Stimulated activated CD4-positive, alpha-beta T cell treated with anti-CD3 and anti-CD28 coated beads, Interleukin-2, amount 100 ng/mL, for 48 hours (primary cell): ENCODE measurements at regions not wholly inside any gene's neighbourhood (a gene's known extent, or its start where the extent isn't known, plus 50 kb on each side); places are given as distances from the start of the nearest gene placed in this dataset.
"Not testable (repeated sequence)": the region's sequence is repeated elsewhere in the genome, so short reads cannot be mapped to it uniquely, and the experiment has no call there.

Experiments used
- DNase-seq, 2 donors: peaks; one replicate each; pipeline ENCODE4 v3.0.0-alpha.2; 2020

DNA sequence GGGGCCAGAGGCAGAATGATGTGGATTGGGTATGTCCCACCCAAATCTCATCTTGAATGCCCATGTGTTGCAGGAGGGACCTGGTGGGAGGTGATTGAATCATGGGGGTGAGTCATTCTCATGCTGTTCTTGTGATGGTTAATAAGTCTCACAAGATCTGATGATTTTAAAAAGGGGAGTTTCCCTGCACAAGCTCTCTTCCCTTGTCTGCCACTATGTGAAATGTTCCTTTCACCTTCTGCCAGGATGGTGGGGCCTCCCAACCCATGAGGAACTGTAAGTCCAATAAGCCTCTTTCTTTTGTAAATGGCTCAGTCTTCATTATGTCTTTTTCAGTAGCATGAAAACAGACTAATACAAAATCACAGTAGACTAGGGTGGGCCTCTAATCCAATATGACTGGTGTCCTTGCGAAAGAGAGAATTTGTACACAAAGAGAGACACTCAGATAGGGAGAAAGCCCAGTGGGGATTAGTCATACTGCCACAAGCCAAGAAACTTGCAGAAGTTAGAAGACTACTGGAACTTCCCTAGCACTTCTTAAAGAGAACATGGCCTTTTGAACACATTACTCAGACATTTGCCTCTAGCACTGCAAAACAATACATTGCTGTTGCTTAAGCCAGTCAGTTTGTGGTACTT, 68.4 kb downstream of the ANXA1 start:
- DNase-seq, result peak in 1 of 2 donors; percentile 4

DNA sequence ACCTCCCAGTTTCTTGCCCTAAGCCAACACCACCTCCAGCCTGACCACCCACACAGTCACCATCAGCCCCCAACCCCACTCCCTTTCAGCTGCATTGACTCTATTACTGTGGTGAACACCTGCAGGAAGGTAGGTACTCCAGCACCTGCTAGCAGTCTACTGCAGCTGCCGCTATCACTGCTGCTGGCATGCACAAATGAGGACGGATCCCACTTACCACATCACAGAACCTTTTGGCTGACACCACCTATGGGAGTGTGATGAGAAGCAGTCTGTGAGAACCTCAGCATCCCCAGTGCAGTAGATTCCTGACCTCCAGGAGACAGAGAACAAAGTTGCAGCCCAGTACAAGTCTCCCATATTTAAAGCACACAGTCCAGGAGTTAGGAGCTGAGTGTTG, 71.9 kb downstream of the ANXA1 start:
- no peak for DNase-seq

GRCh38 chr9:73229543-73229942, 77.9 kb downstream of the ANXA1 start:
- DNase-seq, result no peak

DNA sequence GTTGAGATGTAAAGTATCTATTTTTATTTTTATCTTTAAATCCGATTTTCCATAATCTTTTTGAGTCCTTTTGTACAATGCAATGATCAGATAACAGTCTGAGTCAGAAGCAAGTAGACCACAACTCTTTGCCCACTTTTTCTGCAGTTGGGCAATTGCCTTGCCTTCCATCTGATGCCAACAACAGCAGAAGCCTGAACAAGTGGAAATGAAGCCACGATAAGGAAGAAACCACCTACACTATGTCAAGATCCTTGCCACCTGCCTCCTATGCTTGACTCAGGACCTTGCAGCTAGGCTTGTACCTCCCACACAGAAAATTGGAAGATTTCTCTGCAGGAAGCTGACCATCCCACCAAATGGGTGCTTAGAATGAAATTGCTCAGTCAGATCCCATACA, 78.6 kb downstream of the ANXA1 start:
- no peak for DNase-seq

DNA sequence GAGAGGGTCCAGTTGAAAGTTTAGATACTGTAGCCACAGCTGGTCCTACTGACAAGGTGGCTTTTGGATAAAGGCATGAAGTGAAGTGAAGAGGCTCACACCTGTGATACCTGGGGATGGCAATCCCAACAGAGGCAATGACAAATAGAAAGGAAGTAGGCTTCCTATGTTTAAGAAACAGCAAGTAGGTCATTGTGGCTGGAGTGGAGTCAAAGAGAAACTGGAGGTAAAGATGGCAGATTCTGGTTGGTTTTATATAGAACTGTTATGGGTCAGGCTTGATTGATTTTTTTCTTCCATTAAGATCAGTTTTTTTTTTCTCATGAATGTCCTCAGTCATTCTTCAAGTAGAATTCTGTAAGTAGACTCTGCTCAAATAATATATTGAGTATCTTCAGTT, 79.5 kb downstream of the ANXA1 start:
- DNase-seq, result no peak

GRCh38 chr9:73233359-73234007, 81.8 kb downstream of the ANXA1 start:
- no peak for DNase-seq

- DNase-seq, result no peak
These were observed 82.3 kb downstream of the ANXA1 start for GRCh38 chr9:73234008-73234360.

DNA sequence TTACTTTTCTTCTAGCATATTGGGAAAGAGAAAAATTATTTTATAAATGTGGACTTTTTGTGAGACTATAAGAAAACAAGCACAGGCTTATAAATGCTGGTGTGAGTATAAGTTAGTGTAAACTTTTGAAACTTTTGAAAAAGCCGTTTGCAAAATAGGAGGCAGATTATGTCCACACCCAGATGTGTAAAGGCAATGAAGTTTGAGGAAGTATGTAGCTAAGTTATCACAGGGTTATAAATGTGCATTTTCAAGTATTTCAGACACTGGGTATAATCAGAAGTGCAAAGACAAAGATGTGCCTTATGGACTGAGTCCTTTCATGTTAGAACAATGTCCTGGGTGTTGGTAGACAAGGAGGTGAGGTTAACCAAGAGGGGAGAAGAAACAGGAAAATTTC, 85.5 kb downstream of the ANXA1 start:
- DNase-seq, result no peak

GRCh38 chr9:73239570-73240265, 88.1 kb downstream of the ANXA1 start:
- no peak for DNase-seq

DNA sequence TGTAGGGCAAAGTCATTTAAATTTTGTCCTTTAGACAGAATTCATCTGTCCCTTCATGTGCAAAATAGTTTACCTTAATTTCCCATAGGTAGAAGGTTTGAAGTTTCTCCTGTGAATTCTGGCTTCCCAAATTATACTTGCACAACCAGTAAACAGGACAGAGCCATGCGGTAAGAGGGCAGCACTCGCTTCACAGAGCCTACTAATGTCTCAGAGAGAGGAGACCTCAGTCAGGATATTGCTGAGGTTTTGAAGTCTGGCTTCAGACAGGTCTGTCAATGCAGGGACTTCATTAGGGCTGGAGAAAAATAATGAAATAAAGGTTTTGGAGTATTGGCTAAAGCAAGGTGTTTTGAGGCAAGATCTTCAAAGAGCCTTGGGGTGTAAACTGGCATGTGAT, 91.4 kb downstream of the ANXA1 start:
- DNase-seq, result no peak

GRCh38 chr9:73259086-73259696, 107.5 kb downstream of the ANXA1 start:
- DNase-seq, result no peak

DNA sequence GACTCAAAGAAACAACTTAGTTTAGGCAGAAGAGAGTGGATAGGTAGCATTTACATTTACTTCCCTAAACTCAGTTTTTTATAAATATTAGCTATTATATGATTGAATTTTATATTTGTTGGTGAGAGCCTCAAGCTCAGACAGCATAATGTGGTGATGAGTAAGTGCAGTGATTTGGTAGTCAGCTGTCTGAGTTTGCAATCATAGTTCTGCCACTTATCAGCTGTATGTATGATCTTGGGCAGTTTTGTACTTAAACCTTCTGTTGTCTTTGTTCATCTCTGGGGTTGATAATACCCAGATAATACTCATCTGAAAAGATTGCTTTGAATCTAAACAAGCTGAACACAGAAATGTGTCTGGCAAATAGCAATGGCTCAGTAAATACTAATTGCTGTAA, 108.8 kb downstream of the ANXA1 start:
- DNase-seq, result no peak

DNA sequence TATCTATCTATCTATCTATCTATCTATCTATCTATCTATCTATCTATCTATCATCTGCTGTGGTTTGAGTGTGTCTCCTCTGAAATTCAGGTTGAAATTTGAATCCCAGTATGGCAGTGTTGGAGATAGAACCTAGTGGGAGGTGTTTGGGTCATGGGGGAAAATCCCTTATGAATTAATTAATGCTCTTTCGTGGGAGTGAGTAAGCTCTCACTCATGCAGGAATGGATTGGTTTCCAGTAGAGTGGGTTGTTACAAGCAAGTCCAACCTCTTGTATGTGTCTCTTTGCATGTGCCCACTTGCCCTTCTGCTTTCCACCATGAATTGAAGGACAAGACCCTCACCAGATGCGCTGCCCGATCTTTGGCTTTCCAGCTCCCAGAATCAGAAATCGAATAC, 113.0 kb downstream of the ANXA1 start:
- DNase-seq, result no peak

DNA sequence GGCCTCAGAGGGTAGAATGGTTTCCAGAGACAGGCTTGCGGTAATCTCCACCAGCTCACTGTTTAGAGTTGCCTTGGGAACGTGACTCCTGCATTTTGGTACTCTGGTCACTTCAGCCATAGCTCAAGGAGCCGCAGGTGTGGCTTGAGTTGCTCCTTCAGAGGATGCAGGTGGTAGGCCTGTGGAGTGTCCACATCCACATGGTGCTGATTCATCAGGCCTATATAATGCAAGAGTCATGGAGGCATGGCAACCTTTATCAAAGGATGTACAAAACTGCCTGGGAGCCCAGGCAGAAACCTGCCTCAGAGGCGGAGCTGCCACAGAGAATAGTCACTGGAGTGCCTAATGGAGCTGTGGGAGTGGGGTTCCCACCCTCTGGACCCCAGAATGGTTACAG, 114.2 kb downstream of the ANXA1 start:
- no peak for DNase-seq

DNA sequence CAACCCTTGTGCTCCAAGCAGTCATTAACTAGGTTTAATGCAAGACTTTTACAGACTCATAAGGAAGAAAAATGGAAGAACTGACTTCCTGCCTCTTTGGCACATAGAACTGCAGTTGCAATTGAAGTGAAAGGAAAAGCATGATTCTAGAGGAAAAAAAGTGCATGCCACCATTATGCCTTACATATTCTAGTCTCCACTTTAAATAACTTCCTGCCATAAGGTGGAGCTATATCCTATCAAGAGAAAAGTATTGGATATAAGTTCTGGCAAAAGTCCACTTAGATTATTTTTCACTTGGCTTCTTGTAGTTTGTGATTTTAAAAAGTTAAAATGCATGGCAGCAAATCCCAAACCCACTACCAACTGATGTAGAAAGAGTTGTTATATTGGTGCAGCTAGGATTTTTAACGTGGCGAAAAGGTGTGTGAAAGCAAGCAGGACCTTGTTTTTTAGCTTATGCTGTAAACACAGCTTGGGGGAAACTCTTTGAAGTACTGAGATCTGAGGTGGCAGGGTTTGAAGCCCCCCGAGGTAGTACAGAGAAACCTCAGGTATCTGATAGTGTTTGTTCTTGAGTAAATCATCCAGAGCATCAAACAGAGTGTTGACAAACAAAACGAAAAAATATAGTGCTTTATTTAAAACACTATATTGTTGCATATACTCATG, 117.9 kb downstream of the ANXA1 start:
- DNase-seq, result no peak

DNA sequence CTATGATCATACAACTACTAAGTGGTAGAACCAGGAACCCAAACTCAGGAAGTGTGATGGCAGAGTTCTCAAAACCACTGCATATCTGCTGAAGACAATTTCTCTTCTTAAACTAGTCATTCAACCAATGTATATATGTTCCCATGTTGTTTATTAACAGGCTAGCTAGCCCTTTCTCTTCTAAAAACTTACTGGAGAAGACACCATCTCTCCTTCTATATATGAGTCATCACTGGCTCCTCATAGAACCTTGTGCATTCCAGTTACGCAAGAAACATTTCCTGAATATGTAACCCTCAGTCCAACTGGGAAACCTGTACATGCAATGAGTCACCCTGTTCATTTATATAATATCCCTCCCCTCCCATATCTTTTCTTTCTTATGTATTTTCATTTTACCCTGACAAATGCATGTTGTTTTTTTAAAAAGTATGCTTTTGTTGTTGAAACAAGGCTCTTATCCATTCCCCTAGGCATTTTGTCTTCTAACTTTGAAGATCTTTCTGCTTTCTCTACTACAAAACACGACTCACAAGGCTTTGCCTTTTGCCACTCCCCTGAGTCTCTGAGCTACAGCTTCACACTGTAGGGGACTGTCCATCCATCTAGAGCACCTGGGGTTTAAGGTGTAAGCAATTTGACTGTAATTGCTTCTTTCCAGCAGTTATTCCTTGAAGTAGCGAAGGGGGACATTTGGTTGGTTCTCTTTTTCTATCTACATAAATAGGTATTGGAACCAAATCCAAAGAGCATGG, 119.5 kb downstream of the ANXA1 start:
- no peak for DNase-seq

GRCh38 chr9:73280113-73280512, 128.4 kb downstream of the ANXA1 start:
- no peak for DNase-seq

DNA sequence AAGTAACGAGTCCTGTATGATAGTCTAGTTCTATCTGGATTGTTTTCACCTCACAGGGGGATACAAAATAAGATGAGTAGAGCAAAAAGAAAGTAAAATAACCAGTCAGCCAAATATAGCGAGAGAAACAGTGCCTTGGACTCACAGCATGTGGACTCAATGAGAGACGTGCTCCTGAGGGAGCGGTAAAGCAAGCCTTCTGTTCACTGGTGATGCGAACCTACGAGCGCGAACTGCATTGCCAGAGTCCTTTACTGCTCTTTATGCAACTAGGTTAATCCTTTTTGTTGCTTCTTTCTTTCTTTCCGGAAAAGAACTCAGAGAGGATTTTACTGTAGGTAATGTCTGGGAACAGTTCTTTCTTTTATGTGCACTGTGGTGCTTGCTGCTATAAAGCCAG, 132.7 kb downstream of the ANXA1 start:
- DNase-seq, result no peak

DNA sequence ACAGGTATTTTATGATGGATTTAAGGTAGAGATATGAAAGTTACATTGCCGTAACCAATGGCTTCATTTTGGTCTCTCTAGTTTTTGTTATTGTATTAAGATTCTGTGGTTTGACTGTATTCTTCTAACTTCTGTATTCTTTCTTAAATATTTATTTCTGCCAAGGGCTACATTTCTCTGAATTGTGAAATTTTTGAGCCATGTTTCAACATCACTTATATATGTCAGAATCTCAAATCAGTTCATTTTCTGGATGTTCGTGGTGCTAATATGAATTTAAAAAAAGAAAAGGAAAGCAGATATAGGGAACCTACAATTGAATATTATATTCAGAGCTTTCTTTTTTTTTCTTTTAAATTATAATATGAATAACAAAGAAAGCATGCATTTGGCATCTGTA, 142.7 kb downstream of the ANXA1 start:
- no peak for DNase-seq

DNA sequence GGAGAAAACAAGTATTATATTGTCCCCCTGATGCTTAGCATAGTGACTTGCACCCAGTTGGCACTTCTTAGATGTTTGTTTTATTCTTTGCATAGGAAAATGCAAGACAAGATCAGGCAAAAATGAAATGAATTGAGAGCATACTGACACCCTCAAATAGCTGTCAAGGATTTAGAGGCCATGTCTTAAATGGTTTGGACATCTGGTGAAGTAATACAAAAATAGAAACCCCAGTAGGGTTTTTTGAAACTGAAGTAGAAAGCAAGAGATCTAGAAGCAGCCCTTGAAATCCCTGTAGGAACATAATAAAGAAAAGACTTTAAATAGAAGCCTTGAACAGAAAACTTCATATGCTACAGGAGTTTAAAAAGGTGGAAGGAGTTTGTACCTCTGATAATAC, 174.3 kb downstream of the ANXA1 start:
- DNase-seq, result no peak

DNA sequence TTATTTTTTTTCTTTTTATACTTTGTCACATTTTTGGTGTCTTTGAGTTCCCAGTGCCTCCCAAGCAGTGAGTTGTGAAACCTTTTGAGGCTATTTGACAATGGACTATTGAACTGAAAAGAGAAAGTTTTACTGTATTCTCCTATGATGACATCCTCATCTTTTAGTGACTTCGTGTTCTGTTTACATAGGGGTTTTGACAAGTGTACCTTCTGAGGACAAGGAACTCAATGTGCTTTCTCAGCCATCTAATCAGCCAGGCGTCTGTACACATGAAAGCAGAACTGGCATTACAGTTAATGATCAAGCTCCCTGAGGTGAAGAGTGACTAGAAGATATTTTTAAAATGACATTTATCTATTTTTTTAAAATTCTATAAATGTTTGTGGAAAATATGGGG, 175.5 kb downstream of the ANXA1 start:
- no peak for DNase-seq

DNA sequence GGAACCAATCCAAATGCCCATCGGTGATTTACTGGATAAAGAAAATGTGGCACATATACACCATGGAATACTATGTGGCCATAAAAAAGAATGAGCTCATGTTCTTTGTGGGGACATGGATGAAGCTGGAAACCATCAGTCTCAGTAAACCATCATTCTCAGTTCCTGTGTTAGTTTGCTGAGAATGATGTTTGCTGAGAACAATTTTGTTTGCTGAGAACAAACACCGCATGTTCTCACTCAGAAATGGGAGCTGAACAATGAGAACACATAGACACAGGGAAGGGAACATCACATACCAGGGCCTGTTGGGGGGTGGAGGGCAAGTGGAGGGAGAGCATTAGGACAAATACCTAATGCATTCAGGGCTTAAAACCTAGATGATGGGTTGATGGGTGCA, 185.5 kb downstream of the ANXA1 start:
- not testable (repeated sequence) for DNase-seq

DNA sequence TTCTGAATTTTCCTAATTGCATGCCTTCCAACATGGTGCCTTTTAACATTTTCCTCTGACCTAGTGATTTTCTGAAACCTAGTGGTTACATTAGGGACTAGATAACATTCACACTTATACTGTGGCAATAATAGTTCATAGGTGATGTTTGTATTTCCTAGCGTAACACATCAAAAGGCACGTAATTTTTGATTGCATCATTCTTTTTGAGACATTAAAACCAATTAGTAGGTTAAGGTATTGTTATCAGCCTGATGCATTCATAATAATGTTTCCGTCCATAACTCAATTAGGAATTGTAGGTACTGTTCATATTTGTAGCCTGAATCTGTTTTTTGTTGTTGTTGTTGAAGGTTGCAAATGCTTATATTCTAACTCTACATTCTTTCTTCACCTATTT, 192.4 kb downstream of the ANXA1 start:
- no peak for DNase-seq
